NCI-H187 (cell line): ENCODE measurements at regions not wholly inside any gene's neighbourhood (a gene's known extent, or its start where the extent isn't known, plus 50 kb on each side); places are given as distances from the start of the nearest gene placed in this dataset.

ENCODE experiments used
- DNase-seq, 2 experiments: peaks; one replicate each; lab custom pipeline; 2025; lab: John Stamatoyannopoulos, UW

DNA sequence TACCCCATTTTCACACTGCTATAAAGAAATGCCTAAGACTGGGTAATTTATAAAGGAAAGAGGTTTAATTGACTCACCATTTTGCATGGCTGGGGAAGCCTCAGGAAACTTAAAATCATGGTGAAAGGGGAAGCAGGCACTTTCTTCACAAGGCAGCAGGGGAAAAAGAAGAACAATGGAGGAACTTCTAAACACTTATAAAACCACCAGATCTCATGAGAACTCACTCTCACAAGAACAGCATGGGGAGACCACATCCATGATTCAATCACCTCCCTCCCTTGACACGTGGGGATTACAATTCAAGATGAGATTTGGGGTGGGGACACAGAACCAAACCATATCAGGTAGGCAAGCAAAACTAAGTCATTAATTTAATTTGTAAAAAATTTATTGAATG is 343.2 kb downstream of the FRK start:
- DNase-seq: no peak

DNA sequence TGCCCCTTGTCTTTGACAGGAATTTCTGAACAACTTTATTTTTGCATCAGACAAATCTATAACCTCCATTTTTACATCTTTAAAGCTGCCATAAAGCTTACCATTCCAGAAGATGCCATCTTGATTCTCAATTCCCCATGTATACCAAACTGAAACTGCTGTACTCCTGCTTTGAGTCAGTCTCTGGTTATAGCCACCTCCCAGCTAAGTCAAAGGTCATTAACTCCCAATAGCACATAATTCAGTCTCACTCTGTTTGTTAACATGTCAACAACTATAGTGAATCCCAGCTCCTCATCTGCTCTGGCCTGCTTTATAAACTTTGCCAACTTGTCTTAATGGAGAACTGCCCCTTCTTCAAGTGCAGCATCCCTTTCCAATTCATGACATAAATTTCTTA is 343.6 kb downstream of the FRK start:
- no peak for DNase-seq

DNA sequence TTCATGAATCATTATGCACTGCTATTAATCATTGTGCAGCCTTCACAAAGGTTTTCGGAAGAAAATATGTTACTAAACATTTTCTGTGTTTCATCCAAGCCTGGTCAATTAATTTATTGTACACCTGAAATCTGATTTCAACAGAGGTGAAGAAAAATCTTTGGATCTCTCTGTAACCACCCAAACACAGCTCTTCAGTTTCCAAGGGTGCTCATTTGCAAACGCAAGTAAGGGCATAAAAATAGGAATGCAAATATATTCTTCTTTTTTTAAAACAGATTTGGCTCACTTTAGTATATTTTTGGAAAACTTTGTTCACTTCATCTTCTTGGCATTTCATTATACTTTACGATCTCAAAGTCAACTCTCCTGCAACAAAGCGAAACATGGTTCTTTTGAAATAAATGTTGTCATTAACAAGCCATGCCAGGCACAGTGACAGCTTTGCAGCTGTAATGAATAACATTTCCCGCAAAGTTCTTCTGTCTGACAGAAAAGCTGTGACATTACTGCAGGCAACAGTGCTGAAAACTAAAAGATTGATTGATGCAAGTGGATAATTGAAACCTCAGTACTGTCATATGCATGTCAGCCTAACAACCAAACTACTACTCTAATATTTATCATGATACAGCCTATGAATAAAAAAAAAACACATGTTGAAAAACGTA is 348.3 kb downstream of the FRK start:
- no peak for DNase-seq

DNA sequence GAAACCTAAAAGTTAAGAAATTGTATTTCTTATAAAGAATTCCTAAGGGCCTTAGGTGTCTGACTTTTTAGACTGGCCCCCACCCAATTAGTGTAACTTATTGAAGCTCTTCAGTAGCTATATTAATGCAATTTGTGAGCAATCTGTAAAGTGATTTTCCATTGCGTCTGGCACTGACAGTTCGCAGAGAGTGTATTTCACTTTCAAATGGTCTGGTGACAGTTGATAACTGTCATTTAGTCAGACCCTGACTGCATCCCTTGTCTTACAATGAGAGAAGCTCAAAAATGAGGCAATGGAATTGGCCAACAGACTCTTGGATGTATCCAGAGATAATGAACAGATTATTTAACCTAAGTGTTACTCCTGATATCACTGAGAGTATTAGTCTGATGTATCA is 351.8 kb downstream of the FRK start:
- no peak for DNase-seq

DNA sequence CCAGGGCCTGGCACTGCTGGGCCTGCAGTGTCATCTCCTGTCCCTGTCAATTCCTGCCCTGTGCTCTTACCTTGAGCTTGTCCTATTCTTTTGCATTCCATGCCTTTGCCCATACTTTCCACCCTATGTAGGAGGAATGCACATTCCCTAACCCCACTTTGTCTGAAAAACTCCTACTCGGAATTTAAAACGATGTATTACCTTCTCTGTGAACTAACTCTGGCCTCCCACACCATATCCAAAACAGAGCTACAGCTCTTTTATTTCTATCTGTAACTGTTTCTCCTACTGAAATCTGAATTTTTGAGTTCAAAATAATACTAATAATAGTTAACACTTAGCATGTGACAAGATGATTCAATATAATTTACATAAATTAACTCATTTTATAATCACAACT is 353.7 kb downstream of the FRK start:
- no peak for DNase-seq

DNA sequence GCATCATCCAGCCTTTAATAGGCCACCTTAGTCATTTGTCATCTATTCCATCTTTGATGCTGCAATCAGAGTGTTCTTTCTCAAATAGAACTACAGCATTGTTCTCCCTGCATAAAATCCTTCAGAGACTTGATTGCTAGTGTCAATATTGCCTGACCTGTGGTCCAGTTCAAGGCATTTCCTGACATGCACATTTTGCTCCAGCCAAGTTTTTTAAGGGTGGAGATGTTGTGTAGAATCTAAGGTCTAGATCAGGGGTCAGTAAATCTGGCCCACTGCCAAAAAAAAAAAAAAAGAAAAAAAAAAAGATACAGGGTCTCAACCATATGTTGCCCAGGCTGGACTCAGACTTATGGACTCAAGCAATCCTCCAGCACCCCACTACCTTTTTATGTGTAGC is 354.4 kb downstream of the FRK start:
- no peak for DNase-seq

DNA sequence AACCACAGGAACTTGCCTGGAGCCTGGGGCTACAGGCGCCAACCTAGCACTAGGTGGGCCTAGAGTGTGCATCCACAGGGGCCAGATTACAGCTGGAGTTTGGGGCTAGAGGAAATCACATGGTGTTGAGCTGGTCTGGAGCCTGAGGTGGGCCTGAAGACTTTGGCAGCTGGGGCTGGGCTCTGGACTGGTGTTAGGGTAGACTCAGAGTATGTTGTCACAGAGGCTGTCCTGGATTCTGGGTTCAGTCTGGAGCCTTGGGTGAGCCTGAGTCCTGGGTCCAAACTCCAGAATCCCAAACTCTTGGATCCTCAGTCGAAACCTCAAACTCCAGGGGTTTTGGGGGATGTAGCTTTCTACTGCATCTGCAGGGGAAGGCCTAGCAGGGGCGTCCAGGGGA is 356.7 kb downstream of the FRK start:
- DNase-seq: no peak

DNA sequence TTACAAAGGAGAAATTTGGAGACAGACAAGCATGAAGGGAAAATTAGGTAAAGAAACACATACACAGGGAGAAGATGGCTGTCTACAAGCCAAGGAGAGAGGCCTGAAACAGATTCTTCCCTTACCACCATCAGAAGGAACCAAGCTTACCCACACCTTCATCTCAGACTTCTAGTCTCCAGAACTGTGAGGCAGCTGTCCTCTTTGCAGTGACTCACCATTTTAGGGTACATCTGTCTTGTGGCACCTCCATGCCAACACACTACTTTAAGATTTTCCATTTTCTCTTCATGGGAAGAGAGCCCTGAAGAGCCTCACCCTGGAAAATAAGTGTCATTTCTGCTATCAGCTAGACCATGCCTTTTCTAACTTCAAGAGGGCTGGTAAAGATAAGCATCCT is 369.3 kb downstream of the FRK start:
- DNase-seq: no peak

DNA sequence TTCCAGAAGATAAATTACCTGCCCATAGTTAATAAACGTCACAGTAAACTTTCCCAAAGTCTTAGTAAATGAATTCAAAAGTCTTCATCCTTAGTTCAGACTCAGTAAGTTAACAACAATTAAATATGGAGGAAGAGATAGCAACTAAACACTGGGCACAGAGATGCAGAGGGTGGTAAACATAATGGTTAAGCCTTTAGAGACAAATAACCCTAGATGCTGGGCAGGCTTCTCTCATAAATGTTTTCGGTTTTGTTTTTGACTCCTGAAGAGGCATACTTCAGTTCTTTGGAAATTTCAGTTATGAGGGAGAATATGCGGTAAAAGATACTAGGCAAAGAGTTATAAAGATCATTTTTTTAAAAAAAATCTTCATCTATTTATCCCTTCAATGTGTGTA is 369.8 kb downstream of the FRK start:
- DNase-seq: no peak

DNA sequence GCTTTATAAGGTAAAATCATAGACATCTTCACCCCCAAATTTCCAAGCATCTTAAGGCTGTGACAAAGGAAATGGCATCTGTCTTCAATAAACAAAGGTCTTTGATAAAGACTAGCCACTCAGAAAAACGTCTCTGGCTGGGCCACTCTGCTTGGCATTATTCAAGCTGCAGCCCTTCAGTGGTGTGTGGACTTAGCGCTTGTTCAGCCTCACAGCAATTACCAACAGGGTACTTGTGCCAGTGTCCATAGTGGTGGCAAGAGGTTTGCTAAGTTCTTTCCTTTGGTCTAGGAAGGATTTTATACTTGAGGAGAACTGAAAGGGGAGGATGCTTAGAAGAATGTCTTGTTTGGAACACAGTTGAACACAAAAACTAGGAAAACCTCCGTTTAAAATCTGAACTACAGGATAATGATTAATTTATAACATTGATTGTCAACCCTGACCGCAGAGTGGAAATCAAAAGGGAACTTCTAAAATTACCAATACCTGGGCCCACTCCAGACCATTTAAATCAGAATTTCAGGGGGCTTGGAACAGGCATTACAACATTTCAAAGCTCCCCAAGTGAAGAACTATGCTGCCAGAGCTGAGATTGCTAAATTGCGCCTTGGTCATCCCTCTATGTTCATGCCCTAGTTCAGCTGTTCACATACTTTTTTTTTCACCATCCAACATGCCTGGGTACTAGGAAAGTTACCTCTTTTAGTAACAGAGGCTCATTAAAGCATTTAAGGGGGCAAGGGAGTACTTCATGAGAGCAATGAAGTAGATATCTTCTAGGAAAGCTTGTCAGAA is 378.5 kb downstream of the FRK start:
- DNase-seq: no peak

DNA sequence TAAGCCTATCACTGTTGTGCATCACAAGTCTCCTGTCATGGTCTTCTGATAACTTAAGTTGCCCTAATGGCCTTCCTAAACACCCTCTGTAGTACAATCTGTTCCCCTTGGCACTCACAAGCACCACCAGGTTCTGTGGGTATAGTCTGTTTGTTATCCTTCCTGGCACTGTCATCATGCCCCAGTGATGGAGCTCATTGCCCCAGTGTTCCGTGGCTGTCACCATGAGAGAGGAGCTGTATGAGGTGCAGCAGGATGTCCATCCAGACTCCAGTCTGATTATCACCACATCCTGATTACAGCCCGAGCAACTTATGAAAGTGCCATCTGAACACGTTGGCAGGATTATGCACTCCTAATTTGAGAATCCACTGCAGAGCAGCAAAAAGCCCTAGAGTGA is 380.1 kb downstream of the FRK start:
- no peak for DNase-seq

DNA sequence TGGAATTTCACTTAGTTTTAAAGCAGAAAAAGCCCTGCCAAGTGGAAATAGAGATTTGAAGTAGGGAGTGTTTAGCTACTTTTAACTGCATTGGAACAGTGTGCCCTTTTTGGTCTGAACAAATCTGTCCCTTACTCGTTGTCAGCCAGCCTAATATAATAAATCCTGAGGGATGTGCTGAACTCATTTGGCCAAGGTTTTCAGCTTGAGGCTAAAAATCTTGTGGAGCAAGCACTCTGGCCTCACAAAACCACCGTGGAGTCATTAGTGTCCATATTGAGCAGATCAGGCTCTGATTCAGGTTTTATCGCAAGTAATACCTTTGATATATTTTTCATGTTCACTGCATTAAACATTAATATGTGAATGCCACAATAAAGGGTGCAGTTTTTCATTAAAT is 383.5 kb downstream of the FRK start:
- no peak for DNase-seq

DNA sequence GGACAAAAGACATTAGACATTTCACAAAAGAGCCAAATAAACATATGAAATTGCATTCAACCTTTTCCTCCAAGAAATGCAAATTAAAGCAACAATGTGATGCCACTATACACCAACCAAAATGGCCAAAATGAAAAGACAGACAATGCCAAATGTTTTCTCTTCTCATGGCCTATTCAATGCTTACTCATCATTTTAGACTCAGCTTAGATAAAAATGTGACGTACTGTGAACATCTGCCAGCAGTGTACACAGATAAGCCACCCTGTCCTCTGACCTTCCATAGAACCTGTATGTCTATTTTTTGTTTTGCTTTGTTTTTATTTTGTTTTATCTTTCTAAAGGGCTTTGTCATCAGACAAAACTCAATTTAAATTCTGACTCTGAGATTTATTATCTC is 385.2 kb downstream of the FRK start:
- DNase-seq: no peak

DNA sequence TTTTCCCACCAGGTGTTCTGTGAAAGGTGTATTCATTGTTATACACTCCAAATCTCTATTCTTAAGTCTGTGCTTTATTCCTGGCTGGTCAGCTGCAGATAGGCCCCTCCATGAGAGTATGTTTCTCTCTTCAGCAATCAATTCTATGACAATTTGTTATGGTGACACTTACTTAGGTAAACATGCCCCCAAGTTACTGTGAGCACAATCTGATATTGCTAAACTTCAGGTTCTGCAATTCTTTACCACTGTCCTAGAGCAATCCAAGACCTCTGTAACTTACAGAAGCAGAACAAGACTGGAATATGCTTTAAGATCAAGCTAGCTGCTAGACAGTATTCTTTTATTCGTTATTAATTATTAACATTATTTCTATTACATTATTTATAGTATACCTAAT is 391.9 kb downstream of the FRK start:
- DNase-seq: no peak

DNA sequence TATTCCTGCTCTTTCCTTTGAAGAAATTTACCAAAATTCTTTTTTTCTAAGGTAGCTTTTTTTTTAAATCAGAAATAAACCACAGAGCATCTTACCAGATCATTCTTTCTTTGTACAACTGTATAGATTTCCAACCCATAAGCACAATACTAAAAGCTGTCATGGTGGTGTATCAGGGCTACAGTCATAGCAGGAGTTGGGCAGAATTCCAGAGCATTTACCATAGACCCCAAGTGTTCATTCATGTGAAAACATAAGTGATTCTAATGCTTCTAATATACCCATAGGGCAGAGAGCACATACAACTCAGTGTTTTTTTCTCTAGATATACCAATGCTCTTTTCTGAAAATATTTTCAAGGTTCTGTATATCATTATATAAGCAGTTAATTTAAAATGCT is 392.5 kb downstream of the FRK start:
- DNase-seq: no peak

DNA sequence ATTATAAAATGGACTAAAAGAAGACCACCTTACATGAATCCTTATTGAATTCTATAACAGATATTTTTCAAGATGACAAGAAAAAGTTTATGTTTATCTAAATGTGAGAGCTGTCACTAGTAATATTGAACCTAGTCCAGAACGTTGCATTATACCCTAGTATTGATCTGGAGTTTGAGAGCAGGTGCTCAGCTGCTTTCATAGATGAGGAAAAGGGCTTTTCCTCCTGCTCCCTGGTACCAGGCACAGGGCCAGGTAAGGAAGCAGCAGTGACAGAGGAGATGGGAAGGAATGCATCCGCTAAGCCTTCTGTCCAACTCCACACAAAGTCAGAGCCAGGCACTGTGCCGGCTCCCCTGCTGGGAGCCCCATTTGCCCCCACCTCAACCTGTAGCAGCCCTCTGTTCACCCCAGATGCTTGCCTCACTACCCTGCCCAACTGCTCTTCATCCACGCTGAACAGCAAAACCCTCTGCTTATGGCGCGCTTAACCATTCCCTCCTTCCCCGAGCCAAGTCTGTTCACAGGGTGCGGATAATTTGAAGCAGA is 393.1 kb downstream of the FRK start:
- DNase-seq: no peak

DNA sequence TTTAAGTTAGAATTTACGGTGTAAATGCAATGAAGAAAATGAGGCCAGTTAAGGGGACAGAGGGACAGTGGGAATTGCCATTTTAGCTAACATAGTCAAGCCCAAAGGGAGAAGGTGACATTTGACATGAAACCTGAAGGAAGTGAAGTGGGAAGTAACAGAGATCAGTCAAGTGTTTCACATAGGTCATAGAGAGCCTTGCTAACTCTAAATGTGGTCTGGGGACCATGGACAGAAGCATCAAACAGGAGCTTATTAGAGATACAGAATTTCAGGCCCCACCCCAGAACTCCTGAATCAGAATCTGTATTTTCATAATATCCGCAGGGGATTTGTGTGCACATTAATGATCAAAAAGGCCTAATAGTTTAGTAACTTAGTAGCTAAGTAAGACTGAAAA is 393.7 kb downstream of the FRK start:
- no peak for DNase-seq

DNA sequence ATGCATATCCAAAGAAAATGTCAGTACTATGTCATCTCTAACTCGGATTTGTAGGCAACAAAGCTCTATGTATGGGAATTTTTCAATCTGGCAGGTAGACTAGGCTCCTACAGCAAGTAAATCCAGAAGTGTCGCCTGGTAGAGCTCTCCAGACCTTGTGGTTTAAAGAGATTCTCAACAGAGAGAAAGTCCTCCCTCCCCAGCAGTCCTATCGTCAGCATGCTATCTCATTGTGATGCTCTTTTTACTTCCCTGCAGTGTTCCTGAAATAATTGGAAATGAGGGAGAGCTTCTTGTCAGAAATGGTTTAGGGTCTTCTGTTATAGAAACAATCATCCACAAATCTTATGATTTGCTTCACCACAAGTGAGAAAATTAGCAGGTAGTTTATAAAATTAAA is 395.4 kb downstream of the FRK start:
- no peak for DNase-seq

DNA sequence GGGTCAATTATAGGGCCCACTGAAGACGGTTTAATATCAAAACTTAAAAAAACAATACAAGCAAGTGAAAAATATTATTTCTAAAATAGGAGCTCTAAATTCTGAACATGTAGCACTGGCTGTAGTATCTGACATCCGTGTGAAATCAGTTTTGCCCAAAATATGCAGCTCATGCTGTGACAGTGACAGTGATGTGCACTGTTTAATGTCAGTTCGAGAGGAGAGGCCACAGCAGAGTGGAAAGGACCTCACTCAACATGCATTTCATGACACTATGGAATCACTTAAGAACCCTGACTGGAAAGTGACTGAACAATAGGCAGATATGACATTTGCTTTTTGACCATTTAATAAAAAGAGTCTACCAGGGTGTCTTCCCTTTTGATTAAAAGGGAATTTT is 397.0 kb downstream of the FRK start:
- no peak for DNase-seq

DNA sequence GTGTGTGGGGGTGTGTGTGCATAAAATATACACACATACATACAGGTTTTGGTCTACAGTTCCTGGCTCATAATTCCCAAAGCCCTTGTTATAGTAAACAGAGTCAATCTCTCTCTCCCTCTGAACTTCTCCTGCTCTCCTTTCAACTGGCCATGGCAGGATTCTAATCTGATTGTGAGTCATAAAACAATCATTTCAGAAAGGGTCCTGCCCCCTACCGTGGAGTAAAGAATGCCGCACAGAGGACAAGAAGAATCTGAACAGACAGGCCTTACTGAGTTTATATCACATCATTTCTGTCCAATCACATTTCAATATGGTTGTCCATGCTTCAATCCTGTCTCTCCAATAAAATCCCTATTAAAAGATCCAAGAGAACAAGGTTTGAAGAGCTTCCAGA is 416.9 kb downstream of the FRK start:
- no peak for DNase-seq

DNA sequence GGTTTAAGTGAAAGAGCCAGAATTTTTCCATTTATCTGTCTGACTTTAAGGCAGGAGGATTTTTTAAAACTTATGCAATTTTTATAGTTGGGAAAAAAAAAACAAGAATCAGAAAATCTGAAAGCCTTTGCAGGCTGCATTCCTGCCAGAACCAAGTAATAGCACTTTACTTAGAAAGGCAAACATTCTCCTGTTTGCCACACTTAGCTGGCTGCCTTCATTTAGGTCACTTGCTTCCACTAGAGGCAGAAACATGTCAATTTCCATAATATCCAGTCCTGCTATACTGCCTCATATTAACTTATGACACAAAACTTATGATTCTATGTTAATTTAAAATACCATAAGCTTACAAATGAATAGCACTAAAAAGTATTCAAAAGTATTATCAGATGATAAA is 425.8 kb downstream of the FRK start:
- DNase-seq: no peak

DNA sequence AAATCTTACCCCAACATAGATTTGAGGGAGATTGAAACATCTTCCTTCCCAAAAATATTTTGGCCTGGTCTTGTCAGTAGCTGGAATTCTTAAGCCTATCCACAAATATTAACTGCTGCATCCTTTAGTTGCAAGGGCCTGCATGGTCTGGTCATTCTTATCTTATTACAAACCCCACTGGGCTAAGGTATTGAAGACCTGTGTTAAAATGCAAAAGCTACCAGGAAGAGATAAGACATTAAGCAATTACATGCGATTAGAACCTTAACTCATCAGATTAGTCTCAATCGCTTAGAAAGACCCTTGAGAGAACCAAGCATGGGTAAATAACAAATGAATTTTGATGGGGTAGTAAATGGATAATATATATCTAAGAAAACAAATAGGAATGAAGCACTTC is 426.6 kb downstream of the FRK start:
- DNase-seq: no peak

DNA sequence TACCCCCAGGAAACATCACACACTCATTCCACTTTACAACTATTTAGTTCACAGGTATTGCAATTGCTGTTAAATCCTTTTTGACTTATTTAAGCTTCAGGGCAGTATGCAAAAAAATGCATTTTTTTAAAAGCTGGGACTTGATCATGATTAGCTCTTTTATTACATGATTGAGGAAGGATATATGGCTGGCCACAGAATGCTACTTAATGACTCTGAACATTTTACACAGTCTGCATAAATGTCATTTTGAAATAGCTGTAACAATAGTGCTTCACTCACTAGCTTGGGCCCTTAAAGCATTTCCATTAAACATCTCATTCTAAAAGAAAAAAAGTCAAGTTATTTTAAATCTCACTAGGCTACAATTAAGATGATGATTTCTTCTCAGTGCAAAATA is 429.7 kb downstream of the FRK start:
- no peak for DNase-seq
